ENCODE measurements at regions not wholly inside any gene's neighbourhood (a gene's known extent, or its start where the extent isn't known, plus 50 kb on each side); places are given as distances from the start of the nearest gene placed in this dataset.

GRCh38 chr7:27462575-27463270, 200.0 kb downstream of the HIBADH start:
- no peaks in the 10 kb centered on the region for H3K27me3 ChIP-seq (ENCODE audit: insufficient read depth, low read length)
- H3K27ac ChIP-seq (ENCODE audit: low read depth, low read length), result no peak overlapping the region
- no peaks in the 10 kb centered on the region for H3K79me2 ChIP-seq (ENCODE audit: insufficient read depth, low read length)
- H3K9me3 ChIP-seq (ENCODE audit: control insufficient read depth in 1 of 2, insufficient read depth in 1 of 2, low read depth in 1 of 2, low read length in 2 of 2), result no peaks in the 10 kb centered on the region
- no peak for DNase-seq (ENCODE audit: low read depth, low spot score)
- no peak overlapping the region for H3K9ac ChIP-seq (ENCODE audit: low read length)
- no peaks in the 10 kb centered on the region for H3K36me3 ChIP-seq (ENCODE audit: control insufficient read depth in 1 of 2, insufficient read depth in 2 of 2, low read length in 2 of 2)
- POLR2A ChIA-PET, result no interaction called here
- BruUV-seq (replicated peaks), result no TSS peak
- no peak overlapping the region for H2AFZ ChIP-seq (ENCODE audit: low read depth, low read length, poor library complexity, severe bottlenecking)
- no peak overlapping the region for H3K4me3 ChIP-seq (replicated peaks in 1 of 2; ENCODE audit: low read depth in 1 of 2, low read length in 2 of 2)
- no peaks in the 10 kb centered on the region for H4K20me1 ChIP-seq (ENCODE audit: insufficient read depth)
- RAD21 ChIA-PET (ENCODE audit: low non-redundant PET in 1 of 2, low total read pairs in 2 of 2, uncharacterized antibody in 2 of 2, unreplicated experiment in 2 of 2), result interaction anchor here in 1 of 2 experiments (0.6 kb wide), 1 partner anchor 53 kb away, joined by 3 read pairs; no protein-coding TSS in a partner anchor
- CTCF ChIA-PET, result no interaction called here
- H3K4me2 ChIP-seq (ENCODE audit: low read length), result no peak overlapping the region
- no peak for ATAC-seq
- no peaks in the 10 kb centered on the region for H3K4me1 ChIP-seq (ENCODE audit: control insufficient read depth in 1 of 2, insufficient read depth in 2 of 2, low read length in 2 of 2)
- intact Hi-C loops (cut with micrococcal nuclease), result no loop called here
- no peaks in the 10 kb centered on the region for H3K9me2 ChIP-seq (ENCODE audit: insufficient read depth)
- TF ChIP-seq TCF7L2 (IDR thresholded peaks at IDR 0.05; ENCODE audit: borderline replicate concordance, extremely low read depth, insufficient read depth, insufficient read length) (no peak), POLR2A (IDR thresholded peaks at IDR 0.05; ENCODE audit: borderline replicate concordance, extremely low read depth, insufficient read depth, insufficient read length) (no peak), CEBPB (IDR thresholded peaks at IDR 0.05; ENCODE audit: low read depth) (no peak), REST (IDR thresholded peaks at IDR 0.05; ENCODE audit: low read depth) (no peak), EZH2phosphoT487 (IDR thresholded peaks at IDR 0.05; ENCODE audit: borderline replicate concordance) (no peak), ZFX (IDR thresholded peaks at IDR 0.05) (no peak), EZH2 (IDR thresholded peaks at IDR 0.05) (no peak)
- TF ChIP-seq, protein P1, sequence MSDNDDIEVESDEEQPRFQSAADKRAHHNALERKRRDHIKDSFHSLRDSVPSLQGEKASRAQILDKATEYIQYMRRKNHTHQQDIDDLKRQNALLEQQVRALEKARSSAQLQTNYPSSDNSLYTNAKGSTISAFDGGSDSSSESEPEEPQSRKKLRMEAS (IDR thresholded peaks at IDR 0.05), result no peak
- TF ChIP-seq, protein P2, sequence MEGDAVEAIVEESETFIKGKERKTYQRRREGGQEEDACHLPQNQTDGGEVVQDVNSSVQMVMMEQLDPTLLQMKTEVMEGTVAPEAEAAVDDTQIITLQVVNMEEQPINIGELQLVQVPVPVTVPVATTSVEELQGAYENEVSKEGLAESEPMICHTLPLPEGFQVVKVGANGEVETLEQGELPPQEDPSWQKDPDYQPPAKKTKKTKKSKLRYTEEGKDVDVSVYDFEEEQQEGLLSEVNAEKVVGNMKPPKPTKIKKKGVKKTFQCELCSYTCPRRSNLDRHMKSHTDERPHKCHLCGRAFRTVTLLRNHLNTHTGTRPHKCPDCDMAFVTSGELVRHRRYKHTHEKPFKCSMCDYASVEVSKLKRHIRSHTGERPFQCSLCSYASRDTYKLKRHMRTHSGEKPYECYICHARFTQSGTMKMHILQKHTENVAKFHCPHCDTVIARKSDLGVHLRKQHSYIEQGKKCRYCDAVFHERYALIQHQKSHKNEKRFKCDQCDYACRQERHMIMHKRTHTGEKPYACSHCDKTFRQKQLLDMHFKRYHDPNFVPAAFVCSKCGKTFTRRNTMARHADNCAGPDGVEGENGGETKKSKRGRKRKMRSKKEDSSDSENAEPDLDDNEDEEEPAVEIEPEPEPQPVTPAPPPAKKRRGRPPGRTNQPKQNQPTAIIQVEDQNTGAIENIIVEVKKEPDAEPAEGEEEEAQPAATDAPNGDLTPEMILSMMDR (IDR thresholded peaks at IDR 0.05 in 2 of 3, conservative IDR thresholded peaks at IDR 0.05 in 1 of 3; ENCODE audit: borderline replicate concordance in 1 of 3, insufficient read depth in 1 of 3, low read depth in 2 of 3, low read length in 2 of 3), result no peak
